Endodermal cell (in vitro differentiated cells): ENCODE measurements at regions not wholly inside any gene's neighbourhood (a gene's known extent, or its start where the extent isn't known, plus 50 kb on each side); places are given as distances from the start of the nearest gene placed in this dataset.

ENCODE experiments used
- DNase-seq: peaks from one replicate; pipeline ENCODE4 v3.0.0-alpha.2; 2017
- H3K27ac ChIP-seq: 2 replicates; pipeline ENCODE4 v1.5.1; 2013; ENCODE audit warnings: mild to moderate bottlenecking, low read depth, low read length, moderate library complexity
- H3K27me3 ChIP-seq: 2 replicates; pipeline ENCODE4 v1.6.1; 2013; ENCODE audit warnings: mild to moderate bottlenecking, low read length, moderate library complexity; ENCODE audit not compliant: insufficient read depth, control insufficient read depth, poor library complexity, severe bottlenecking
- H3K36me3 ChIP-seq: 2 replicates; pipeline ENCODE4 v1.7.0; 2013; ENCODE audit warnings: mild to moderate bottlenecking, low read length, moderate library complexity; ENCODE audit not compliant: control insufficient read depth, insufficient read depth
- H3K4me1 ChIP-seq: one replicate; pipeline ENCODE4 v1.7.0; 2013; ENCODE audit warnings: low read length; ENCODE audit not compliant: control insufficient read depth, insufficient read depth
- H3K4me3 ChIP-seq: 2 replicates; pipeline ENCODE4 v1.5.1; 2013; ENCODE audit warnings: mild to moderate bottlenecking, low read length, moderate library complexity
- H3K9ac ChIP-seq: 2 replicates; pipeline ENCODE4 v1.6.1; 2013; ENCODE audit warnings: mild to moderate bottlenecking, low read length, moderate library complexity; ENCODE audit not compliant: poor library complexity, severe bottlenecking; ENCODE audit errors: extremely low read depth
- H3K9me3 ChIP-seq: 2 replicates; pipeline ENCODE4 v1.6.1; 2013; ENCODE audit warnings: mild to moderate bottlenecking, low read length, moderate library complexity; ENCODE audit not compliant: control insufficient read depth
- H3K27ac Mint-ChIP-seq: 2 replicates; pipeline ENCODE4 v1.8.0; 2020; ENCODE audit warnings: mixed read lengths
- H3K27me3 Mint-ChIP-seq: 2 replicates; pipeline ENCODE4 v1.8.0; 2021; ENCODE audit warnings: mild to moderate bottlenecking, mixed read lengths; ENCODE audit not compliant: insufficient read depth
- H3K36me3 Mint-ChIP-seq: 2 replicates; pipeline ENCODE4 v1.8.0; 2020; ENCODE audit warnings: low read depth, mixed read lengths
- H3K4me1 Mint-ChIP-seq: 2 replicates; pipeline ENCODE4 v1.8.0; 2020; ENCODE audit warnings: mixed read lengths
- H3K4me3 Mint-ChIP-seq: 2 replicates; pipeline ENCODE4 v1.8.0; 2020; ENCODE audit warnings: mild to moderate bottlenecking, moderate library complexity, mixed read lengths
- H3K9me3 Mint-ChIP-seq: 2 replicates; pipeline ENCODE4 v1.8.0; 2020; ENCODE audit warnings: mild to moderate bottlenecking, mixed read lengths
- CTCF ChIP-seq: fragments of 200-600 bp; sonication (generic); conservative IDR thresholded peaks from 2 replicates; pipeline ENCODE4 v1.5.0; 2021; ENCODE audit warnings: antibody characterized with exemption, mild to moderate bottlenecking
- WGBS, 2 experiments: methylation state at CpG; one replicate each; pipeline versions ENCODE4 v1.1.5 to v1.1.7; 2013; ENCODE audit warnings: missing lambda C conversion rate in 2 of 2, mixed read lengths in 1 of 2; ENCODE audit not compliant: insufficient coverage in 1 of 2, insufficient read length in 1 of 2; 5-methylcytosine and 5-hydroxymethylcytosine counted together

DNA sequence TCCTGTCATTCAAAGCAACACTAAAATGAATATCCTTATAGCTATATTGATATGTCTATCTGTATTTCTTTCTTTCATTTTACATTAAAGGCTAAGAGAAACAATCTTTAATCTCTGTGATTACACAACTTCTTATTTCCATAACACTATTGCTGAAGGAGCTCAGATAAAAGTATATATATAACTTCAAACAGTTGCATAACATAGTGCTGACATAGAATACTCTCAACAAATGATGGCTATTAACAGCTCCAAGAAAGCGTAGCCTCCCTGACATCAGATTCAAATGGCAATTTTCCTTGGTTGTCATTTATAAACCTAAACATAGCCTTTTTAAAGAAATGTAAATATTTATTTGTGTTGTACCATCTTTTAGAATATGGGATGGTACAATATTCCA, 116.6 kb upstream of the PTPRG start:
- Histone ChIP-seq H3K27ac (no peak overlapping the region), H3K4me3 (no peak overlapping the region), H3K9me3 (no peaks in the 10 kb centered on the region), H3K27me3 (peaks cover 10% of the 10 kb centered on the region), H3K36me3 (no peaks in the 10 kb centered on the region), H3K9ac (no peak overlapping the region), H3K4me1 (no peaks in the 10 kb centered on the region)
- no peaks in the 10 kb centered on the region for H3K9me3 Mint-ChIP-seq
- peaks cover 2% of the 10 kb centered on the region for H3K27me3 Mint-ChIP-seq
- no peaks in the 10 kb centered on the region for H3K36me3 Mint-ChIP-seq
- no peak overlapping the region for H3K27ac Mint-ChIP-seq
- TF ChIP-seq CTCF, result no peak
- 84% methylated on average over 1 of the region's 1 CpG; no CpG with 5 or more reads in 1 of the 2 experiments for WGBS, 2 experiments
- H3K4me3 Mint-ChIP-seq, result no peak overlapping the region
- no peaks in the 10 kb centered on the region for H3K4me1 Mint-ChIP-seq
- no peak for DNase-seq

DNA sequence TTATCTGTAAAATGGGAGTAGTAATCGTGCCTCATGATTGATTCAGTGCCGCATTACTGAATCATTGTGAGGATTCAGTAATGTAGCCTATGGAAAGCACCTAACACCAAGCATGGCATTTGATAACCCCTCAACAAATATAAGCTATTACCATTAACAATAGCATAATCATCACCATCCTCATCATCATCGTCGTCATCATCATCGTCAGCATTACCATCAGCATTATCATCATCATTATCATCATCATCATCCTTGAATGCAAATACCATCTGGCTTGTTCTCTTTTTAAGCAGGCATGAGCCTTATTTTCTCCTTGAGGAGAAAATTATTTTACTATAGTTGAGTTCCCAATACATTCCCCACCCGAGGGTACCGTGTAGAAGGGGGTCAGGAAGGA, 115.4 kb upstream of the PTPRG start:
- no peaks in the 10 kb centered on the region for H3K9me3 ChIP-seq
- H3K9me3 Mint-ChIP-seq, result no peaks in the 10 kb centered on the region
- H3K4me1 Mint-ChIP-seq, result no peaks in the 10 kb centered on the region
- H3K36me3 ChIP-seq, result no peaks in the 10 kb centered on the region
- H3K27me3 ChIP-seq, result peaks cover 10% of the 10 kb centered on the region
- no peak overlapping the region for H3K9ac ChIP-seq
- H3K4me3 ChIP-seq, result no peak overlapping the region
- H3K4me3 Mint-ChIP-seq, result no peak overlapping the region
- H3K27me3 Mint-ChIP-seq, result peaks cover 6% of the 10 kb centered on the region
- no peaks in the 10 kb centered on the region for H3K36me3 Mint-ChIP-seq
- H3K27ac Mint-ChIP-seq, result no peak overlapping the region
- no peak overlapping the region for H3K27ac ChIP-seq
- 92 to 100% methylated on average over 5 to 7 of the region's 7 CpGs for WGBS, 2 experiments
- TF ChIP-seq CTCF, result no peak
- H3K4me1 ChIP-seq, result no peaks in the 10 kb centered on the region
- DNase-seq, result no peak

GRCh38 chr3:61446341-61446740, 115.0 kb upstream of the PTPRG start:
- H3K9ac ChIP-seq, result no peak overlapping the region
- no peak overlapping the region for H3K4me3 Mint-ChIP-seq
- no peak for TF ChIP-seq CTCF

More at GRCh38 chr3:61446341-61446740, 115.0 kb upstream of the PTPRG start:
- no peak overlapping the region for H3K4me3 ChIP-seq
- no peaks in the 10 kb centered on the region for H3K9me3 ChIP-seq
- Mint-ChIP-seq H3K4me1 (no peaks in the 10 kb centered on the region), H3K27ac (no peak overlapping the region), H3K9me3 (no peaks in the 10 kb centered on the region), H3K36me3 (no peaks in the 10 kb centered on the region), H3K27me3 (peaks cover 6% of the 10 kb centered on the region)
- peaks cover 10% of the 10 kb centered on the region for H3K27me3 ChIP-seq
- no peaks in the 10 kb centered on the region for H3K36me3 ChIP-seq
- no peaks in the 10 kb centered on the region for H3K4me1 ChIP-seq
- no peak for DNase-seq
- no peak overlapping the region for H3K27ac ChIP-seq
